Neural cell (in vitro differentiated cells): ENCODE measurements at regions not wholly inside any gene's neighbourhood (a gene's known extent, or its start where the extent isn't known, plus 50 kb on each side); places are given as distances from the start of the nearest gene placed in this dataset.

Experiments
- CTCF ChIP-seq: fragments of 450-650 bp; IDR thresholded peaks from 2 replicates; pipeline ENCODE4 v1.5.1; 2014; ENCODE audit warnings: antibody characterized with exemption, mild to moderate bottlenecking, moderate library complexity; ENCODE audit not compliant: poor library complexity, severe bottlenecking
- EP300 ChIP-seq: fragments of 450-650 bp; conservative IDR thresholded peaks from 2 replicates; pipeline ENCODE4 v1.6.1; 2014; ENCODE audit warnings: antibody characterized with exemption, mild to moderate bottlenecking, moderate library complexity; ENCODE audit not compliant: poor library complexity, severe bottlenecking
- EZH2 ChIP-seq: fragments of 200-600, 300-800 bp; shearing (Covaris generic), sonication (generic); IDR thresholded peaks from 2 replicates; pipeline ENCODE4 v1.6.1; 2014; ENCODE audit warnings: antibody characterized with exemption, low read length, borderline replicate concordance, mild to moderate bottlenecking; ENCODE audit not compliant: insufficient read depth, poor library complexity, severe bottlenecking
- POLR2AphosphoS5 ChIP-seq: IDR thresholded peaks from 2 replicates; pipeline ENCODE4 v1.6.1; 2012
- REST ChIP-seq: IDR thresholded peaks from 2 replicates; pipeline ENCODE4 v1.6.1; 2012; ENCODE audit warnings: borderline replicate concordance
- SMC3 ChIP-seq: fragments of 450-650 bp; conservative IDR thresholded peaks from 2 replicates; pipeline ENCODE4 v1.6.1; 2014; ENCODE audit warnings: antibody characterized with exemption, mild to moderate bottlenecking, moderate library complexity; ENCODE audit not compliant: poor library complexity
- TAF1 ChIP-seq: IDR thresholded peaks from 2 replicates; pipeline ENCODE4 v1.6.1; 2012; ENCODE audit warnings: low read depth

- TF ChIP-seq CTCF (peak; percentile 44), REST (no peak), EZH2 (no peak), EP300 (no peak), SMC3 (peak; percentile 12), TAF1 (no peak), POLR2AphosphoS5 (no peak)
Observed at GRCh38 chr15:94671858-94672532, 440.6 kb downstream of the MCTP2 start.
